Neural cell (in vitro differentiated cells): ENCODE measurements at regions not wholly inside any gene's neighbourhood (a gene's known extent, or its start where the extent isn't known, plus 50 kb on each side); places are given as distances from the start of the nearest gene placed in this dataset.

Source experiments
- H2AFZ ChIP-seq: fragments of 200-600, 300-800 bp; sonication (generic), shearing (Covaris generic); 2 replicates; pipeline ENCODE4 v1.6.0; 2014; ENCODE audit warnings: low read depth, mild to moderate bottlenecking, antibody characterized with exemption, low read length, moderate library complexity
- H3F3A ChIP-seq: fragments of 200-600 bp; shearing (Covaris generic); 2 replicates; pipeline ENCODE4 v1.6.1; 2016; ENCODE audit warnings: mild to moderate bottlenecking, moderate library complexity, mixed read lengths, antibody characterized with exemption, low read length; ENCODE audit not compliant: insufficient read depth, poor library complexity, severe bottlenecking
- H3K27ac ChIP-seq: fragments of 200-600, 300-800 bp; sonication (generic), shearing (Covaris generic); 2 replicates; pipeline ENCODE4 v1.5.1; 2014; ENCODE audit warnings: mild to moderate bottlenecking, low read length, moderate library complexity
- H3K27me3 ChIP-seq: fragments of 300-800, 200-600 bp; sonication (generic), shearing (Covaris generic); 2 replicates; pipeline ENCODE4 v1.6.0; 2014; ENCODE audit warnings: mild to moderate bottlenecking, low read depth, low read length, moderate library complexity; ENCODE audit not compliant: insufficient read depth
- H3K36me3 ChIP-seq: fragments of 300-800, 200-600 bp; sonication (generic), shearing (Covaris generic); 2 replicates; pipeline ENCODE4 v1.5.1; 2014; ENCODE audit warnings: mild to moderate bottlenecking, antibody characterized with exemption, low read length, moderate library complexity; ENCODE audit not compliant: insufficient read depth
- H3K4me2 ChIP-seq: fragments of 300-800, 200-600 bp; sonication (generic), shearing (Covaris generic); 2 replicates; pipeline ENCODE4 v1.6.0; 2014; ENCODE audit warnings: mild to moderate bottlenecking, low read length
- H3K4me3 ChIP-seq: fragments of 300-800, 200-600 bp; sonication (generic), shearing (Covaris generic); 2 replicates; pipeline ENCODE4 v1.5.1; 2014; ENCODE audit warnings: mild to moderate bottlenecking, low read length, moderate library complexity
- H3K79me2 ChIP-seq: fragments of 200-600 bp; shearing (Covaris generic); replicated peaks from 2 replicates; pipeline ENCODE4 v1.6.0; 2014; ENCODE audit warnings: mild to moderate bottlenecking, low read length, moderate library complexity; ENCODE audit not compliant: insufficient read depth
- H3K9ac ChIP-seq: fragments of 300-800, 200-600 bp; sonication (generic), shearing (Covaris generic); 2 replicates; pipeline ENCODE4 v1.6.1; 2016; ENCODE audit warnings: mild to moderate bottlenecking, low read length, mixed read lengths
- H3K9me2 ChIP-seq: fragments of 200-600 bp; shearing (Covaris generic); 2 replicates; pipeline ENCODE4 v1.6.1; 2016; ENCODE audit warnings: mild to moderate bottlenecking, low read length, mixed read lengths; ENCODE audit not compliant: insufficient read depth
- H3K9me3 ChIP-seq: fragments of 200-600, 300-800 bp; sonication (generic), shearing (Covaris generic); 2 replicates; pipeline ENCODE4 v1.6.1; 2016; ENCODE audit warnings: mild to moderate bottlenecking, mixed run types, low read length, moderate library complexity, mixed read lengths
- H4K20me1 ChIP-seq: fragments of 200-600 bp; shearing (Covaris generic); 2 replicates; pipeline ENCODE4 v1.6.1; 2016; ENCODE audit warnings: mild to moderate bottlenecking, mixed run types; ENCODE audit not compliant: insufficient read depth
- CTCF ChIP-seq: fragments of 450-650 bp; IDR thresholded peaks from 2 replicates; pipeline ENCODE4 v1.5.1; 2014; ENCODE audit warnings: antibody characterized with exemption, mild to moderate bottlenecking, moderate library complexity; ENCODE audit not compliant: poor library complexity, severe bottlenecking
- EP300 ChIP-seq: fragments of 450-650 bp; conservative IDR thresholded peaks from 2 replicates; pipeline ENCODE4 v1.6.1; 2014; ENCODE audit warnings: antibody characterized with exemption, mild to moderate bottlenecking, moderate library complexity; ENCODE audit not compliant: poor library complexity, severe bottlenecking
- EZH2 ChIP-seq: fragments of 200-600, 300-800 bp; shearing (Covaris generic), sonication (generic); IDR thresholded peaks from 2 replicates; pipeline ENCODE4 v1.6.1; 2014; ENCODE audit warnings: antibody characterized with exemption, low read length, borderline replicate concordance, mild to moderate bottlenecking; ENCODE audit not compliant: insufficient read depth, poor library complexity, severe bottlenecking
- MXI1 ChIP-seq: fragments of 450-650 bp; conservative IDR thresholded peaks from 2 replicates; pipeline ENCODE4 v1.6.1; 2014; ENCODE audit warnings: antibody characterized with exemption, mild to moderate bottlenecking; ENCODE audit not compliant: poor library complexity, severe bottlenecking
- POLR2AphosphoS5 ChIP-seq: IDR thresholded peaks from 2 replicates; pipeline ENCODE4 v1.6.1; 2012
- RAD21 ChIP-seq: fragments of 450-650 bp; conservative IDR thresholded peaks from 2 replicates; pipeline ENCODE4 v1.6.1; 2014; ENCODE audit warnings: antibody characterized with exemption, mild to moderate bottlenecking, moderate library complexity
- REST ChIP-seq: IDR thresholded peaks from 2 replicates; pipeline ENCODE4 v1.6.1; 2012; ENCODE audit warnings: borderline replicate concordance
- SMC3 ChIP-seq: fragments of 450-650 bp; conservative IDR thresholded peaks from 2 replicates; pipeline ENCODE4 v1.6.1; 2014; ENCODE audit warnings: antibody characterized with exemption, mild to moderate bottlenecking, moderate library complexity; ENCODE audit not compliant: poor library complexity
- TAF1 ChIP-seq: IDR thresholded peaks from 2 replicates; pipeline ENCODE4 v1.6.1; 2012; ENCODE audit warnings: low read depth

GRCh38 chr11:25529572-25529971, 802.4 kb upstream of the ANO3 start (continued):
- TF ChIP-seq CTCF, result no peak

- H3K9ac ChIP-seq, result no peak overlapping the region
- no peak overlapping the region for H2AFZ ChIP-seq
- H3K79me2 ChIP-seq, result no peaks in the 10 kb centered on the region
- H3K4me2 ChIP-seq, result no peak overlapping the region
- no peaks in the 10 kb centered on the region for H3K9me2 ChIP-seq
- no peaks in the 10 kb centered on the region for H3K27me3 ChIP-seq
- no peaks in the 10 kb centered on the region for H4K20me1 ChIP-seq
- no peaks in the 10 kb centered on the region for H3K36me3 ChIP-seq
- H3K27ac ChIP-seq, result no peak overlapping the region
- TF ChIP-seq POLR2AphosphoS5 (no peak), TAF1 (no peak), EZH2 (no peak), REST (no peak), RAD21 (no peak), SMC3 (no peak), MXI1 (no peak), CTCF (no peak), EP300 (no peak)
- no peaks in the 10 kb centered on the region for H3K9me3 ChIP-seq
- H3K4me3 ChIP-seq, result no peak overlapping the region
- no peaks in the 10 kb centered on the region for H3F3A ChIP-seq
Measured at GRCh38 chr11:25535467-25536272, 796.3 kb upstream of the ANO3 start.
